ENCODE measurements at regions not wholly inside any gene's neighbourhood (a gene's known extent, or its start where the extent isn't known, plus 50 kb on each side); places are given as distances from the start of the nearest gene placed in this dataset.

DNA sequence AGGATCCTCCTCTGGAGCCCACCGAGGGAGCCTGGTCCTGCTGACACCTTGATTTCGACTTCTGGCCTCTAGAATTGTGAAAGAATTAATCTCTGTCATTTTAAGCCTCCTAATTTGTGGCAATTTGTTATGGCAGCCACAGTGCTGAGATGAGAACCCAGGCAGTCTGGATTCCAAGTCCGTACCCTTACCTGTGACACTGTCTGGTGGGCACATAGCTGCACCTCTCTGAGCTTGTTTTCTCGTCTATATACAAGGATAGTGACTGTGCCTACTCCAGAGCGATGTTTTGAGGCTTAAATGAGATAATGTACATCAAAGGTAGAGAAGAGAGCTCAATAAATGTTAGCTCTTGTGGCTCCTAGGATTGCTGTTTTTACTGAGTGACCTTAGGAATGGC, 128.4 kb upstream of the MPHOSPH6 start:
- Histone ChIP-seq H3K4me1 (no peaks in the 10 kb centered on the region), H3K36me3 (no peaks in the 10 kb centered on the region), H3K9me3 (no peaks in the 10 kb centered on the region), H3K27me3 (no peaks in the 10 kb centered on the region), H3K27ac (no peak overlapping the region), H3K4me3 (no peak overlapping the region)
- no peak for TF ChIP-seq POLR2A (IDR thresholded peaks at IDR 0.05)
- TF ChIP-seq, protein P1, sequence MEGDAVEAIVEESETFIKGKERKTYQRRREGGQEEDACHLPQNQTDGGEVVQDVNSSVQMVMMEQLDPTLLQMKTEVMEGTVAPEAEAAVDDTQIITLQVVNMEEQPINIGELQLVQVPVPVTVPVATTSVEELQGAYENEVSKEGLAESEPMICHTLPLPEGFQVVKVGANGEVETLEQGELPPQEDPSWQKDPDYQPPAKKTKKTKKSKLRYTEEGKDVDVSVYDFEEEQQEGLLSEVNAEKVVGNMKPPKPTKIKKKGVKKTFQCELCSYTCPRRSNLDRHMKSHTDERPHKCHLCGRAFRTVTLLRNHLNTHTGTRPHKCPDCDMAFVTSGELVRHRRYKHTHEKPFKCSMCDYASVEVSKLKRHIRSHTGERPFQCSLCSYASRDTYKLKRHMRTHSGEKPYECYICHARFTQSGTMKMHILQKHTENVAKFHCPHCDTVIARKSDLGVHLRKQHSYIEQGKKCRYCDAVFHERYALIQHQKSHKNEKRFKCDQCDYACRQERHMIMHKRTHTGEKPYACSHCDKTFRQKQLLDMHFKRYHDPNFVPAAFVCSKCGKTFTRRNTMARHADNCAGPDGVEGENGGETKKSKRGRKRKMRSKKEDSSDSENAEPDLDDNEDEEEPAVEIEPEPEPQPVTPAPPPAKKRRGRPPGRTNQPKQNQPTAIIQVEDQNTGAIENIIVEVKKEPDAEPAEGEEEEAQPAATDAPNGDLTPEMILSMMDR (IDR thresholded peaks at IDR 0.05 in 4 of 5, conservative IDR thresholded peaks at IDR 0.05 in 1 of 5) = no peak
- in situ Hi-C loops (cut with MboI; ENCODE audit: low sequenced_read_pairs in 4 of 4) = no loop called here
- ATAC-seq = no peak
- DNase-seq = no peak
- intact Hi-C loops (cut with DNase I; ENCODE audit: low total_unique reads) = no loop called here

DNA sequence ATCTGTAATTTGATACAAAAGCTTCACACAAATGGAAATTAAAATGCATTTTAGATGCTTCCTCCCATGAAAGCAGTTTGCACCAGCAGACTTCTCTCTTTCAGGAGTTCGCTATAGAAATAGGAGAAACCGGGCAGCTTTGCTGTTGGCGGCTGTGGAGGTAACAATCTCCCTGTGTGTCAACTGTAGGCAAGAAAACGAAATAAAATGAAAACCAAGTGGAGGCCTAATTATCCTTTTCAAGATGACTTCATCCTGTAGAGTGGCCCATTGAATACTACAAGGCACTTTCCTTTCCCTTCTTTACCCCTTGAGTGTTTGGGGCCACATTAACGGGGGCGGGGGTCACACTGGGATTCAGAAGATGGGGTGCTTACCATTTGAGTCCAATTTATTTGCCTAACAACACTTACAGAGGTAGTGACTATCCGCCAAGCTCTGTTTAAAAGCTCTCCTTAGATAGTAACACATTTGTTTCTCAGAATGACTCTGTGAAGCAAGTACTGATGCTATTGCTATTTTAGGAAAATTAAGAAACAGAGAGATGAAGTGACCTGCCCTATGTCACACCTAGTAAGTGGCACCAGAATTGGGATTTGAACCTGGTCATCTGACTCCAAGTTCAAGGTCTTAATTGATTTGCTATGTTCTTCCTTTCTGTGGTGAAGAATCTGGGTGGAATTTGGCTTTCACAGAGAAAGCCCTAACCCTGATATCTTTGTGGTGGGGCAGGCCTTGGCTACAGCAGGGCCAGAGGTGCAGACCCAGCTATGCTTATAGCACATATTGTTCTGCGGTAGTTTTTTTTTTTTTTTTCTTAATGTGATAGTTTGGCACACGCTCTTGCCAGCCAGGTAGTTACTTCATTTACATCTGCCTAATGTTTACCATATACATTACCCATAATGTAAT, 125.5 kb upstream of the MPHOSPH6 start:
- DNase-seq (no peak), ATAC-seq (no peak)
- intact Hi-C loops (cut with DNase I; ENCODE audit: low total_unique reads) = no loop called here
- Histone ChIP-seq H3K4me3 (no peak overlapping the region), H3K36me3 (no peaks in the 10 kb centered on the region), H3K27ac (no peak overlapping the region), H3K27me3 (no peaks in the 10 kb centered on the region), H3K4me1 (no peaks in the 10 kb centered on the region), H3K9me3 (no peaks in the 10 kb centered on the region)
- in situ Hi-C loops (cut with MboI; ENCODE audit: low sequenced_read_pairs in 4 of 4) = no loop called here
- TF ChIP-seq, protein P1 (IDR thresholded peaks at IDR 0.05 in 4 of 5, conservative IDR thresholded peaks at IDR 0.05 in 1 of 5) = no peak
- no peak for TF ChIP-seq POLR2A (IDR thresholded peaks at IDR 0.05)

DNA sequence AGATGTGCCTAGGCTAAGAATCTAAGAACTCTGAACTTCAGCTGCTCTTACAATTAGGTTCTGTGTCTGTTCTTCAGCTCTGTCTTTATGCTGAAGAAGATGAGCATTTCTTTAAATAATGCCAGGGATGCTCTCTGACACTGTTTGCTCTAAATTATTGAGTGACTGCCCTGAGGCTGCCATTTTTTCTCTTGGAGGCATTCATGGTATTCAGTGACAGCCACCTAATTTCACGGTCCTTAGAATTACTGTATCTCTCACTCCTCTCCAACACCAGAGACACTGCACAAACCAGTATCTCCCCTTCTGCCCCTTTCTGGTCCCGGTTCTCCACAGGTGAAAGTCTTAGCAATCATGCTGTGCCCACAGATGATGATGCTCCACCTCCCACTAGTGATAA, 123.6 kb upstream of the MPHOSPH6 start:
- Histone ChIP-seq H3K9me3 (no peaks in the 10 kb centered on the region), H3K27ac (no peak overlapping the region), H3K36me3 (no peaks in the 10 kb centered on the region), H3K4me3 (no peak overlapping the region), H3K4me1 (no peaks in the 10 kb centered on the region), H3K27me3 (no peaks in the 10 kb centered on the region)
- TF ChIP-seq POLR2A (IDR thresholded peaks at IDR 0.05) = no peak
- TF ChIP-seq, protein P1 (IDR thresholded peaks at IDR 0.05 in 4 of 5, conservative IDR thresholded peaks at IDR 0.05 in 1 of 5) = no peak
- DNase-seq (no peak), ATAC-seq (no peak)
- in situ Hi-C loops (cut with MboI; ENCODE audit: low sequenced_read_pairs in 4 of 4) (no loop called here), intact Hi-C loops (cut with DNase I; ENCODE audit: low total_unique reads) (no loop called here)

DNA sequence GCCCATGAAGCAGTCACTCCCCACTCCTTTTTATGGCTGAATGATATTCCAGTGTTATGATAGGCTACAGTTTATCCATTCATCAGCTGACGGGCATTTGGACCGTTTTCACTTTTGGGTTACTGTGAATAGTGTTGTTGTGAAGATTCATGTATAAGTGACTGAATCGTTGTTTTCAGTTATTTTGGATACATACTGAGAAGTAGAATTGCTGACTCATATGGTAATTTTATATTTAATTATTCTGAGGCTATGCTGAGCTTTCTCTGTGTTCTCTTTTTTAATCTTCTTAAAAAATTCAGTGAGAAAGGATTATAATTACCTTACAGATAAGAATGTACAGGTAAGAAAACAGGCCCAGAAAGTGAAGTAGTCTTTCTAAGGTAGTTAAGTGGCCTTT, 117.9 kb upstream of the MPHOSPH6 start:
- intact Hi-C loops (cut with DNase I; ENCODE audit: low total_unique reads) = no loop called here
- Histone ChIP-seq H3K4me3 (no peak overlapping the region), H3K36me3 (no peaks in the 10 kb centered on the region), H3K27me3 (no peaks in the 10 kb centered on the region), H3K4me1 (no peaks in the 10 kb centered on the region), H3K9me3 (no peaks in the 10 kb centered on the region), H3K27ac (no peak overlapping the region)
- no peak for TF ChIP-seq POLR2A (IDR thresholded peaks at IDR 0.05)
- TF ChIP-seq, protein P1 (IDR thresholded peaks at IDR 0.05 in 4 of 5, conservative IDR thresholded peaks at IDR 0.05 in 1 of 5) = no peak
- DNase-seq (no peak), ATAC-seq (no peak)
- in situ Hi-C loops (cut with MboI; ENCODE audit: low sequenced_read_pairs in 4 of 4) = no loop called here
